GM23248 (cell line): ENCODE measurements at regions not wholly inside any gene's neighbourhood (a gene's known extent, or its start where the extent isn't known, plus 50 kb on each side); places are given as distances from the start of the nearest gene placed in this dataset.

Experiments used
- DNase-seq: peaks from one replicate; pipeline ENCODE4 v3.0.0-alpha.2; 2015
- H2AFZ ChIP-seq: fragments of 200-600 bp; sonication (generic); 2 replicates; pipeline ENCODE4 v1.6.1; 2016; ENCODE audit warnings: antibody characterized with exemption
- H3F3A ChIP-seq: fragments of 200-600 bp; sonication (generic); 2 replicates; pipeline ENCODE4 v1.6.1; 2016; ENCODE audit warnings: mild to moderate bottlenecking, antibody characterized with exemption, mixed run types; ENCODE audit not compliant: insufficient read depth
- H3K27ac ChIP-seq: fragments of 200-600 bp; sonication (generic); 2 replicates; pipeline ENCODE4 v1.5.1; 2016; ENCODE audit warnings: mild to moderate bottlenecking
- H3K27me3 ChIP-seq: fragments of 200-600 bp; sonication (generic); replicated peaks from 2 replicates; pipeline ENCODE4 v1.6.1; 2016; ENCODE audit warnings: mild to moderate bottlenecking; ENCODE audit not compliant: insufficient read depth
- H3K36me3 ChIP-seq: fragments of 200-600 bp; sonication (generic); 2 replicates; pipeline ENCODE4 v1.6.1; 2016; ENCODE audit warnings: low read depth, mild to moderate bottlenecking
- H3K4me1 ChIP-seq: fragments of 200-600 bp; sonication (generic); 2 replicates; pipeline ENCODE4 v1.6.1; 2016; ENCODE audit warnings: mild to moderate bottlenecking; ENCODE audit not compliant: insufficient read depth
- H3K4me2 ChIP-seq: fragments of 200-600 bp; sonication (generic); one replicate; pipeline ENCODE4 v1.6.1; 2016; ENCODE audit warnings: mild to moderate bottlenecking; ENCODE audit not compliant: unreplicated experiment
- H3K4me3 ChIP-seq: fragments of 200-600 bp; sonication (generic); 2 replicates; pipeline ENCODE4 v1.5.1; 2016; ENCODE audit warnings: mild to moderate bottlenecking
- H3K79me2 ChIP-seq: fragments of 200-600 bp; sonication (generic); 2 replicates; pipeline ENCODE4 v1.6.1; 2016; ENCODE audit warnings: mild to moderate bottlenecking; ENCODE audit not compliant: insufficient read depth
- H3K9ac ChIP-seq: fragments of 200-600 bp; sonication (generic); 2 replicates; pipeline ENCODE4 v1.6.1; 2016; ENCODE audit warnings: mild to moderate bottlenecking
- H3K9me2 ChIP-seq: fragments of 200-600 bp; sonication (generic); 2 replicates; pipeline ENCODE4 v1.6.1; 2016; ENCODE audit warnings: mixed run types, mild to moderate bottlenecking, moderate library complexity; ENCODE audit not compliant: insufficient read depth
- H3K9me3 ChIP-seq: fragments of 200-600 bp; sonication (generic); one replicate; pipeline ENCODE4 v1.6.1; 2017; ENCODE audit warnings: low read depth
- H4K20me1 ChIP-seq: fragments of 200-600 bp; sonication (generic); 2 replicates; pipeline ENCODE4 v1.6.0; 2016; ENCODE audit not compliant: insufficient read depth
- EZH2 ChIP-seq: fragments of 200-600 bp; sonication (generic); IDR thresholded peaks from 2 replicates; pipeline ENCODE4 v1.6.1; 2018; ENCODE audit warnings: antibody characterized with exemption, mild to moderate bottlenecking; ENCODE audit not compliant: insufficient read depth, poor library complexity, severe bottlenecking
- EZH2phosphoT487 ChIP-seq: fragments of 200-600 bp; sonication (generic); IDR thresholded peaks from 2 replicates; pipeline ENCODE4 v1.6.1; 2018; ENCODE audit warnings: antibody characterized with exemption, moderate library complexity, mild to moderate bottlenecking, low read depth; ENCODE audit not compliant: insufficient read depth
- WGBS, 2 experiments: methylation state at CpG; one replicate each; pipeline ENCODE4 v1.1.6; 2015 to 2017; ENCODE audit warnings: low lambda C conversion rate in 2 of 2, low coverage in 1 of 2; ENCODE audit errors: missing lambda C conversion rate in 2 of 2; 5-methylcytosine and 5-hydroxymethylcytosine counted together
- in situ Hi-C: fragments of 300-500 bp; cut with MboI; formaldehyde crosslinking; loops from 2 replicates; pipeline ENCODE4 v1.15.0; 2020

DNA sequence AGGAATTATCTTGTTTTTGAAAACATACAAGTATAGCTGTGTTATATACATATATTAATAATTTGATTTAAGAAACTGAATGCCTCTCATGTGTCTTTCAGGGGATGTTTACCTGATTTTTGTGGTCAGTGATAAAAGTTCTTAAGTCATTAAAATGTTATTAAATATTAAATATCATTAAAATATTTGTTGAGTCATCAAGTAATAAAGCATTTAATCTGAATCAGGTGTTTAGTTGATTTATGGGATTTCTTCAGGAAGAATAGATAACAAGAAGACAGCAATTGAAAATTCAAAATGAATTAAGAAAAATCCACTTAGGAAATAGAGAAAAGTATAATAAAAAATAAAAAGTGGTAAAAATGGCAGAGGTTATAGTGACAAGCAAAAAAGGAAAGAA, 361.9 kb upstream of the EYS start:
- in situ Hi-C loops, result no loop called here
- no peak overlapping the region for H3K9ac ChIP-seq
- H4K20me1 ChIP-seq, result no peaks in the 10 kb centered on the region
- H3K27ac ChIP-seq, result no peak overlapping the region
- H3K79me2 ChIP-seq, result no peaks in the 10 kb centered on the region
- no peak overlapping the region for H3K4me2 ChIP-seq
- H3K27me3 ChIP-seq, result no peaks in the 10 kb centered on the region
- no peak overlapping the region for H3K4me3 ChIP-seq
- no peaks in the 10 kb centered on the region for H3K9me2 ChIP-seq
- TF ChIP-seq EZH2phosphoT487 (no peak), EZH2 (no peak)
- DNase-seq, result no peak
- no peaks in the 10 kb centered on the region for H3F3A ChIP-seq
- no peaks in the 10 kb centered on the region for H3K9me3 ChIP-seq
- H3K4me1 ChIP-seq, result no peaks in the 10 kb centered on the region
- no peak overlapping the region for H2AFZ ChIP-seq
- H3K36me3 ChIP-seq, result no peaks in the 10 kb centered on the region

DNA sequence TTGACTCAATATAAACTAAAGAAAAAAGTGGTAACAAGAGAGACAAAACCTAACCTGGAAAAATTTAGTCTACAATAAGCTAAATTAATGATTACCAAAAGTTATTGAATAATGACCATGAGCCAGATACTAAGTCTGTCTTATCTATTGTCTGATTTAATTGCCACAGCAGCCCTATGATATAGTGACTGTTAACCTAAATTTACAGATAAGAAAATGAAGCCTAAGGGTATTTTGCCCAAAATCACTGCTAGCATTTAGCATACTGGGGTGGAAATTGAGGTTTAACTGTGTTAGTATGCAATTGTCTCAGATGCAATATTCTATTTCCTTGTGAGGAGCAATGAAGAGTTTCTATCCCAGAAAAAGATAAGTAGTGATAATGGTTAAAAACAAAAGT, 361.0 kb upstream of the EYS start:
- Histone ChIP-seq H3K9me2 (no peaks in the 10 kb centered on the region), H3K4me1 (no peaks in the 10 kb centered on the region), H2AFZ (no peak overlapping the region), H3K36me3 (no peaks in the 10 kb centered on the region), H3K4me3 (no peak overlapping the region), H3K79me2 (no peaks in the 10 kb centered on the region), H3K27ac (no peak overlapping the region), H3K9ac (no peak overlapping the region), H3F3A (no peaks in the 10 kb centered on the region), H3K4me2 (no peak overlapping the region), H3K9me3 (no peaks in the 10 kb centered on the region), H4K20me1 (no peaks in the 10 kb centered on the region), H3K27me3 (no peaks in the 10 kb centered on the region)
- no peak for DNase-seq
- in situ Hi-C loops, result no loop called here
- no peak for TF ChIP-seq EZH2phosphoT487
- no peak for TF ChIP-seq EZH2

DNA sequence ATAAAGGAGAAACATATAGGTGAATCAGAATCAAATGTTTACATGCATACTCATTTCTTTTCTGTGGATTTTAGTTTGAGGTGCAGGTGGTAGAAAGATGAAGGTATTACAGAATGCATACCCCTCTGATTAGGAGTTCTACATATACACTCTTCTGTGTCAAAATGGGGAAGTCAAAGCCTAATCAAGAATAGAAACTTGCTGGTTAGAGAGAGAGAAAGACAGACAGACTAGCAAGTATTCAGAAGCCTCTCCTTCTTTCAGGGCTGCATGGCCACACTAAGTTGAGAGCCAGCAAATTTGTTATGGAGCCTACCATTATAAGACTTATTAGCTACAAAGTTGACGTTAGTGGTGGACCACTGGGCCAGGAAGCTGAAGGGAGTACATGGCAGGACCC, 358.3 kb upstream of the EYS start:
- H3K36me3 ChIP-seq, result no peaks in the 10 kb centered on the region
- H3K4me1 ChIP-seq, result no peaks in the 10 kb centered on the region
- no peak overlapping the region for H2AFZ ChIP-seq
- no peak for DNase-seq
- no peaks in the 10 kb centered on the region for H3K9me3 ChIP-seq
- no peak overlapping the region for H3K4me2 ChIP-seq
- no peak for TF ChIP-seq EZH2
- TF ChIP-seq EZH2phosphoT487, result no peak
- 5 to 22% methylated on average over 1 of the region's 1 CpG for WGBS, 2 experiments
- no peaks in the 10 kb centered on the region for H3K9me2 ChIP-seq
- no peaks in the 10 kb centered on the region for H3K79me2 ChIP-seq
- H3K27ac ChIP-seq, result no peak overlapping the region
- H4K20me1 ChIP-seq, result no peaks in the 10 kb centered on the region
- no peak overlapping the region for H3K9ac ChIP-seq
- no peaks in the 10 kb centered on the region for H3K27me3 ChIP-seq
- H3F3A ChIP-seq, result no peaks in the 10 kb centered on the region
- in situ Hi-C loops, result no loop called here
- no peak overlapping the region for H3K4me3 ChIP-seq

DNA sequence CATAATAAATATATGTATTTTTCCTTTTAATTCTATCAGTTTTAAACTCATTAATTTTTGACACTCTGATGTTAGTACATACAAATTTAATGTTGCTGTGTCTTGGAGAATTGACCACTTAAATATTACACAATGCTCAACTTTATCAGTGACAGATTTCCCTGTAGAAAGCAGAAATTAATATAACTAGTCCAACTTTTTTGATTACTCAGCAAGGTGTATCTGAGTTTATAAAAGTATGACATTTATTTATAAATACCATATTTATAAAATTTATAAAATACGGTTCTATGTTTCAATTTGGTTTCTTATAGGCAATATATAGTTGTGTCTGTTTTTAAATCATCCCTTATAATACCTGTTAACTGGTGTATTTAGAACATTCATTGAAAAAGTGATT, 350.0 kb upstream of the EYS start:
- no peaks in the 10 kb centered on the region for H4K20me1 ChIP-seq
- in situ Hi-C loops, result no loop called here
- DNase-seq, result no peak

DNA sequence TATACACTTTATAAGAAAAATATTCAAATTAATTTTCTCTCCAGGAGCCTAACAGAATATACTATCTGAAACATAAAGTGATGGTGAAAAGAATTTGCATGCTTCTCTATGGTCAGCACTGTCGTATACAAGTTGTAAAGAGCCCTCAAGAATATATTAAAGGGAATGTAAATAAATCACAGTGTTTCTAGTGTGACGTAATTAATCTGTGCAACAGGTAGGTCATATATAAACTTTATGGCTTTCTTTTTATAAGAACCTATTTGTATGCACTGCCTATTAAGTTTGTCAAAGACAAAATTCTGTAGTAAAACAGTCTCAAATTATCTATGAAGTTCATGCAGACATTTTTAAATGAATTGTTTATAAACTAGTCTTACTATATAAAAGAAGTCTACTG, 347.9 kb upstream of the EYS start:
- Histone ChIP-seq H3K36me3 (no peaks in the 10 kb centered on the region), H3K9me2 (no peaks in the 10 kb centered on the region), H3F3A (no peaks in the 10 kb centered on the region), H2AFZ (no peak overlapping the region), H3K27me3 (no peaks in the 10 kb centered on the region), H3K4me1 (no peaks in the 10 kb centered on the region), H3K4me2 (no peak overlapping the region), H3K27ac (no peak overlapping the region), H3K4me3 (no peak overlapping the region), H3K9me3 (no peaks in the 10 kb centered on the region), H3K9ac (no peak overlapping the region), H3K79me2 (no peaks in the 10 kb centered on the region), H4K20me1 (no peaks in the 10 kb centered on the region)
- no peak for TF ChIP-seq EZH2
- TF ChIP-seq EZH2phosphoT487, result no peak
- in situ Hi-C loops, result no loop called here
- DNase-seq, result no peak
- WGBS, 2 experiments, result 18 to 19% methylated on average over 2 of the region's 2 CpGs

More for the DNA sequence above, 350.0 kb upstream of the EYS start:
- Histone ChIP-seq H3K4me3 (no peak overlapping the region), H2AFZ (no peak overlapping the region), H3F3A (no peaks in the 10 kb centered on the region), H3K9ac (no peak overlapping the region), H3K4me1 (no peaks in the 10 kb centered on the region), H3K27ac (no peak overlapping the region), H3K27me3 (no peaks in the 10 kb centered on the region), H3K9me2 (no peaks in the 10 kb centered on the region), H3K4me2 (no peak overlapping the region), H3K9me3 (no peaks in the 10 kb centered on the region), H3K79me2 (no peaks in the 10 kb centered on the region), H3K36me3 (no peaks in the 10 kb centered on the region)
- no peak for TF ChIP-seq EZH2phosphoT487
- no peak for TF ChIP-seq EZH2
- WGBS, 2 experiments, result 41 to 57% methylated on average over 1 of the region's 1 CpG
